H1 (cell line): ENCODE measurements at regions not wholly inside any gene's neighbourhood (a gene's known extent, or its start where the extent isn't known, plus 50 kb on each side); places are given as distances from the start of the nearest gene placed in this dataset.

Experiments
- CTCF ChIA-PET: fragments of 300-600 bp; sonication (Branson Sonifier 250); formaldehyde crosslinking; loops from one replicate; lab custom pipeline; 2021; ENCODE audit not compliant: partially characterized antibody; lab: Charles Lee
- POLR2A ChIA-PET: fragments of 300-600 bp; sonication (Branson Sonifier 250); formaldehyde crosslinking; loops from one replicate; lab custom pipeline; 2021; ENCODE audit warnings: inconsistent platforms; ENCODE audit not compliant: partially characterized antibody; lab: Charles Lee
- DNase-seq, 2 experiments: peaks; one replicate each; pipeline versions ENCODE4 v3.0.0 to v3.0.0-alpha.2; 2010 to 2022; ENCODE audit warnings: low spot score in 2 of 2, low read depth in 1 of 2, mixed read lengths in 1 of 2
- FAIRE-seq: peaks from 2 replicates; lab custom pipeline; 2011; peaks lifted over from hg19 to GRCh38; lab: Jason Lieb, UNC
- H2AFZ ChIP-seq: 2 replicates; pipeline ENCODE4 v1.8.1; 2012; ENCODE audit warnings: low read length, inconsistent platforms
- H2AK5ac ChIP-seq: 2 replicates; pipeline ENCODE4 v1.6.1; 2013; ENCODE audit warnings: low read depth, low read length
- H2BK120ac ChIP-seq: replicated peaks from 2 replicates; pipeline ENCODE3; 2013; ENCODE audit warnings: low read depth, low read length, inconsistent platforms
- H2BK12ac ChIP-seq: 2 replicates; pipeline ENCODE4 v1.6.1; 2013; ENCODE audit warnings: low read depth, low read length
- H2BK15ac ChIP-seq: 2 replicates; pipeline ENCODE4 v1.6.1; 2013; ENCODE audit warnings: low read length
- H2BK20ac ChIP-seq: 2 replicates; pipeline ENCODE4 v1.6.1; 2013; ENCODE audit warnings: low read length
- H2BK5ac ChIP-seq: 2 replicates; pipeline ENCODE4 v1.6.1; 2013; ENCODE audit warnings: low read depth, low read length
- H3K14ac ChIP-seq: 2 replicates; pipeline ENCODE4 v1.6.1; 2013; ENCODE audit warnings: inconsistent platforms; ENCODE audit not compliant: insufficient read length
- H3K18ac ChIP-seq: 2 replicates; pipeline ENCODE4 v1.6.1; 2013; ENCODE audit warnings: low read length; ENCODE audit errors: extremely low read depth
- H3K23ac ChIP-seq: 2 replicates; pipeline ENCODE4 v1.6.1; 2013; ENCODE audit warnings: inconsistent platforms; ENCODE audit not compliant: insufficient read length
- H3K23me2 ChIP-seq: 2 replicates; pipeline ENCODE4 v1.6.1; 2013; ENCODE audit warnings: low read depth, low read length
- H3K27ac ChIP-seq: 2 replicates; pipeline ENCODE4 v1.6.1; 2011; ENCODE audit warnings: low read depth, low read length, inconsistent platforms
- H3K27me3 ChIP-seq, 4 experiments: replicated peaks in 1 of 4; 1 replicate in 1 of 4; 2 replicates in 3 of 4; pipeline versions ENCODE4 v1.6.1 to v1.8.1; 2011 to 2013; ENCODE audit warnings: low read length in 3 of 4, mild to moderate bottlenecking in 3 of 4, inconsistent platforms in 2 of 4, mixed read lengths in 2 of 4, moderate library complexity in 1 of 4; ENCODE audit not compliant: control insufficient read depth in 3 of 4, insufficient read depth in 3 of 4; ENCODE audit errors: extremely low read depth in 1 of 4
- H3K36me3 ChIP-seq, 4 experiments: 2 replicates each; pipeline versions ENCODE4 v1.6.1 to v1.8.1; 2011 to 2013; ENCODE audit warnings: mild to moderate bottlenecking in 4 of 4, low read length in 3 of 4, moderate library complexity in 2 of 4, control low read depth in 1 of 4, inconsistent platforms in 1 of 4; ENCODE audit not compliant: insufficient read depth in 4 of 4, control insufficient read depth in 2 of 4
- H3K4ac ChIP-seq: replicated peaks from 2 replicates; pipeline ENCODE3; 2013; ENCODE audit warnings: low read length, low read depth, mixed read lengths, inconsistent platforms; ENCODE audit not compliant: insufficient read length
- H3K4me1 ChIP-seq, 4 experiments: replicated peaks in 1 of 4; 1 replicate in 1 of 4; 2 replicates in 3 of 4; pipeline versions ENCODE4 v1.6.1 to v1.8.1; 2011 to 2013; ENCODE audit warnings: low read length in 3 of 4, inconsistent platforms in 2 of 4, mixed read lengths in 1 of 4; ENCODE audit not compliant: insufficient read depth in 4 of 4, control insufficient read depth in 3 of 4
- H3K4me2 ChIP-seq, 2 experiments: 2 replicates each; pipeline versions ENCODE4 v1.6.1 to v1.8.1; 2011 to 2013; ENCODE audit warnings: low read depth in 2 of 2, low read length in 2 of 2, control low read depth in 1 of 2, inconsistent platforms in 1 of 2, mild to moderate bottlenecking in 1 of 2; ENCODE audit not compliant: insufficient read depth in 1 of 2
- H3K4me3 ChIP-seq, 4 experiments: fragments of 200-600, 300-600 bp in 1 of 4; sonication (generic), shearing (Covaris generic), sonication (Bioruptor Twin) in 1 of 4; 2 replicates each; pipeline versions ENCODE4 v1.5.1 to v1.8.1; 2011 to 2016; ENCODE audit warnings: low read length in 4 of 4, low read depth in 3 of 4, control low read depth in 2 of 4, inconsistent platforms in 2 of 4, mild to moderate bottlenecking in 2 of 4, mixed read lengths in 1 of 4, moderate library complexity in 1 of 4; ENCODE audit not compliant: insufficient read depth in 2 of 4; ENCODE audit errors: extremely low read depth in 1 of 4
- H3K56ac ChIP-seq: replicated peaks from 2 replicates; pipeline ENCODE3; 2013; ENCODE audit warnings: low read depth, mild to moderate bottlenecking, mixed read lengths, low read length, inconsistent platforms; ENCODE audit not compliant: insufficient read length
- H3K79me1 ChIP-seq: 2 replicates; pipeline ENCODE4 v1.6.1; 2013; ENCODE audit warnings: low read depth, low read length, control low read depth
- H3K79me2 ChIP-seq, 2 experiments: 2 replicates each; pipeline versions ENCODE4 v1.6.1 to v1.8.1; 2012 to 2013; ENCODE audit warnings: low read length in 2 of 2, mild to moderate bottlenecking in 2 of 2, inconsistent platforms in 1 of 2; ENCODE audit not compliant: insufficient read depth in 2 of 2, control insufficient read depth in 1 of 2
- H3K9ac ChIP-seq, 4 experiments: replicated peaks in 1 of 4; 1 replicate in 1 of 4; 2 replicates in 3 of 4; pipeline versions ENCODE4 v1.6.1 to v1.8.1; 2011 to 2013; ENCODE audit warnings: low read depth in 3 of 4, low read length in 3 of 4, control low read depth in 2 of 4, mild to moderate bottlenecking in 2 of 4, moderate library complexity in 2 of 4, inconsistent platforms in 1 of 4; ENCODE audit errors: extremely low read depth in 1 of 4
- H3K9me3 ChIP-seq, 2 experiments: 2 replicates each; pipeline versions ENCODE4 v1.6.1 to v1.8.1; 2012 to 2013; ENCODE audit warnings: mild to moderate bottlenecking in 2 of 2, moderate library complexity in 2 of 2, control low read depth in 1 of 2, inconsistent platforms in 1 of 2, low read depth in 1 of 2, low read length in 1 of 2, mixed read lengths in 1 of 2; ENCODE audit not compliant: insufficient read depth in 2 of 2
- H4K20me1 ChIP-seq, 2 experiments: replicated peaks in 1 of 2; 2 replicates each; pipeline versions ENCODE3 to v1.8.1; 2011 to 2013; ENCODE audit warnings: inconsistent platforms in 2 of 2, low read length in 2 of 2, mild to moderate bottlenecking in 1 of 2; ENCODE audit not compliant: insufficient read depth in 2 of 2, control insufficient read depth in 1 of 2
- H4K5ac ChIP-seq: 2 replicates; pipeline ENCODE4 v1.6.1; 2013; ENCODE audit warnings: low read length, low read depth, mixed read lengths, inconsistent platforms; ENCODE audit not compliant: insufficient read length
- H4K8ac ChIP-seq: 2 replicates; pipeline ENCODE4 v1.8.0; 2013; ENCODE audit warnings: mild to moderate bottlenecking, moderate library complexity, low read length, inconsistent platforms; ENCODE audit not compliant: insufficient read depth; ENCODE audit errors: extremely low read depth
- H4K91ac ChIP-seq: replicated peaks from 2 replicates; pipeline ENCODE3; 2013; ENCODE audit warnings: low read length, mixed read lengths, inconsistent platforms; ENCODE audit not compliant: insufficient read length
- BRCA1 ChIP-seq: IDR thresholded peaks from 2 replicates; pipeline ENCODE4 v1.6.1; 2012; ENCODE audit warnings: low read depth, low read length, improper control_type of control experiment
- EP300 ChIP-seq, 2 experiments: IDR thresholded peaks; 1 replicate in 1 of 2; 2 replicates in 1 of 2; pipeline ENCODE4 v1.6.1; 2011 to 2012; ENCODE audit warnings: low read depth in 2 of 2, low read length in 2 of 2, mild to moderate bottlenecking in 2 of 2, borderline replicate concordance in 1 of 2, inconsistent platforms in 1 of 2, moderate library complexity in 1 of 2
- EZH2 ChIP-seq: fragments of 200-600 bp; sonication (generic); IDR thresholded peaks from 2 replicates; pipeline ENCODE4 v1.7.1; 2012; ENCODE audit warnings: low read depth, mild to moderate bottlenecking, moderate library complexity, low read length, inconsistent platforms; ENCODE audit not compliant: severe bottlenecking
- KDM4A ChIP-seq: IDR thresholded peaks from one replicate; pipeline ENCODE4 v1.7.1; 2012; ENCODE audit warnings: low read depth, mild to moderate bottlenecking, moderate library complexity, low read length, inconsistent platforms; ENCODE audit not compliant: severe bottlenecking
- KDM5A ChIP-seq: fragments of 200-600 bp; IDR thresholded peaks from 2 replicates; pipeline ENCODE4 v1.7.1; 2012; ENCODE audit warnings: mild to moderate bottlenecking, low read length, inconsistent platforms, mixed read lengths
- NANOG ChIP-seq: IDR thresholded peaks from 2 replicates; pipeline ENCODE4 v1.6.1; 2011; ENCODE audit warnings: low read length, low read depth, mild to moderate bottlenecking, inconsistent platforms; ENCODE audit not compliant: insufficient read depth, poor library complexity, severe bottlenecking
- TAF1 ChIP-seq: IDR thresholded peaks from 2 replicates; pipeline ENCODE4 v1.6.1; 2011; ENCODE audit warnings: mild to moderate bottlenecking, low read depth, low read length
- TEAD4 ChIP-seq: IDR thresholded peaks from 2 replicates; pipeline ENCODE4 v1.6.1; 2012; ENCODE audit warnings: low read depth, low read length, inconsistent platforms, mixed read lengths
- YY1 ChIP-seq: IDR thresholded peaks from 2 replicates; pipeline ENCODE4 v1.6.1; 2011; ENCODE audit warnings: low read depth, mild to moderate bottlenecking, low read length
- WGBS, 2 experiments: shearing (Covaris generic) in 1 of 2; methylation state at CpG; one replicate each; pipeline versions ENCODE4 v1.1.6 to v1.1.7; 2013 to 2015; ENCODE audit warnings: low lambda C conversion rate in 2 of 2, mixed read lengths in 2 of 2, inconsistent platforms in 1 of 2, low coverage in 1 of 2, missing lambda C conversion rate in 1 of 2; ENCODE audit not compliant: insufficient replicate concordance in 2 of 2, insufficient coverage in 1 of 2, insufficient read length in 1 of 2; ENCODE audit errors: extremely low coverage in 1 of 2, missing lambda C conversion rate in 1 of 2; 5-methylcytosine and 5-hydroxymethylcytosine counted together
- TF ChIP-seq, protein P1 (sequence below): IDR thresholded peaks from 2 replicates; pipeline ENCODE4 v1.6.1; 2012; ENCODE audit warnings: low read length, inconsistent platforms
- TF ChIP-seq, protein P2 (sequence below): IDR thresholded peaks from 2 replicates; pipeline ENCODE4 v1.6.1; 2011; ENCODE audit warnings: low read length, improper control_type of control experiment

DNA sequence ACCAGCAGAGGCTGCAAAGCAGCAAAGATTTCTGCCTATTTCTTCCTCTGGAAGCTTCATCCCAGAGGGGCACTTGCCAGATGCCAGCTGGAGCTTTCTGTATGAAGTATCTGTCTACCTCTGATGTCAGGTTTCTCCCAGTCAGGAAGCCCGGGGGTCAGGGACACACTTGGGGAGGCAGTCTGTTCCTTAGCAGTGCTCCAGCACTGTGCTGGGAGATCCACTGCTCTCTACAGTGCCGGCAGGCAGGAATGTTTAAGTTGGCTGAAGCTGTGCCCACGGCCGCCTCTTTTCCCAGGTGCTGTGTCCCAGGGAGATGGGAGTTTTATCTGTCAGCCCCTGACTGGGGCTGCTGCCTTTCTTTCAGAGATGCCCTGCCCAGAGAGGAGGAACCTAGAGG, 631.1 kb upstream of the HTR1E start:
- no peak overlapping the region for H2BK12ac ChIP-seq
- no peaks in the 10 kb centered on the region; a peak in 2 of 7 replicates for H3K4me1 ChIP-seq
- H3K27me3 ChIP-seq: no peaks in the 10 kb centered on the region
- H3K4me3 ChIP-seq: no peak overlapping the region
- no peak overlapping the region for H3K18ac ChIP-seq
- no peak overlapping the region for H4K8ac ChIP-seq
- no peaks in the 10 kb centered on the region for H3K36me3 ChIP-seq
- H3K23ac ChIP-seq: no peak overlapping the region
- H4K20me1 ChIP-seq: no peaks in the 10 kb centered on the region
- H2BK120ac ChIP-seq: no peak overlapping the region
- FAIRE-seq (no peak), DNase-seq (no peak)
- H2BK5ac ChIP-seq: no peak overlapping the region
- H4K91ac ChIP-seq: no peak overlapping the region
- ChIA-PET CTCF (no interaction called here), POLR2A (no interaction called here)
- H4K5ac ChIP-seq: no peak overlapping the region
- 91% methylated on average over 4 of the region's 4 CpGs; no CpG with 5 or more reads in 1 of the 2 experiments for WGBS, 2 experiments
- H2BK20ac ChIP-seq: no peak overlapping the region
- H2AFZ ChIP-seq: no peak overlapping the region; the same call in 1 of the 2 replicates
- H2BK15ac ChIP-seq: no peak overlapping the region
- H3K79me1 ChIP-seq: no peaks in the 10 kb centered on the region
- H3K27ac ChIP-seq: no peak overlapping the region
- no peak overlapping the region for H3K14ac ChIP-seq
- H3K56ac ChIP-seq: no peak overlapping the region
- no peak overlapping the region for H3K4me2 ChIP-seq
- H3K4ac ChIP-seq: no peak overlapping the region
- no peak overlapping the region for H2AK5ac ChIP-seq
- H3K79me2 ChIP-seq: no peaks in the 10 kb centered on the region
- no peaks in the 10 kb centered on the region for H3K23me2 ChIP-seq
- H3K9me3 ChIP-seq: no peaks in the 10 kb centered on the region
- H3K9ac ChIP-seq: no peak overlapping the region
- TF ChIP-seq, protein P1, sequence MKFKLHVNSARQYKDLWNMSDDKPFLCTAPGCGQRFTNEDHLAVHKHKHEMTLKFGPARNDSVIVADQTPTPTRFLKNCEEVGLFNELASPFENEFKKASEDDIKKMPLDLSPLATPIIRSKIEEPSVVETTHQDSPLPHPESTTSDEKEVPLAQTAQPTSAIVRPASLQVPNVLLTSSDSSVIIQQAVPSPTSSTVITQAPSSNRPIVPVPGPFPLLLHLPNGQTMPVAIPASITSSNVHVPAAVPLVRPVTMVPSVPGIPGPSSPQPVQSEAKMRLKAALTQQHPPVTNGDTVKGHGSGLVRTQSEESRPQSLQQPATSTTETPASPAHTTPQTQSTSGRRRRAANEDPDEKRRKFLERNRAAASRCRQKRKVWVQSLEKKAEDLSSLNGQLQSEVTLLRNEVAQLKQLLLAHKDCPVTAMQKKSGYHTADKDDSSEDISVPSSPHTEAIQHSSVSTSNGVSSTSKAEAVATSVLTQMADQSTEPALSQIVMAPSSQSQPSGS: no peak
- TF ChIP-seq KDM4A: no peak
- TF ChIP-seq NANOG: no peak
- TF ChIP-seq, protein P2, sequence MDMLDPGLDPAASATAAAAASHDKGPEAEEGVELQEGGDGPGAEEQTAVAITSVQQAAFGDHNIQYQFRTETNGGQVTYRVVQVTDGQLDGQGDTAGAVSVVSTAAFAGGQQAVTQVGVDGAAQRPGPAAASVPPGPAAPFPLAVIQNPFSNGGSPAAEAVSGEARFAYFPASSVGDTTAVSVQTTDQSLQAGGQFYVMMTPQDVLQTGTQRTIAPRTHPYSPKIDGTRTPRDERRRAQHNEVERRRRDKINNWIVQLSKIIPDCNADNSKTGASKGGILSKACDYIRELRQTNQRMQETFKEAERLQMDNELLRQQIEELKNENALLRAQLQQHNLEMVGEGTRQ: no peak
- no peak for TF ChIP-seq TAF1
- no peak for TF ChIP-seq KDM5A
- no peak for TF ChIP-seq TEAD4
- TF ChIP-seq BRCA1: no peak
- no peak for TF ChIP-seq EP300 (IDR thresholded peaks at IDR 0.05; ENCODE audit: borderline replicate concordance in 1 of 2, low read depth in 2 of 2, low read length in 2 of 2)
- TF ChIP-seq EZH2: no peak
- TF ChIP-seq YY1: no peak
